Neural cell (in vitro differentiated cells): ENCODE measurements at regions not wholly inside any gene's neighbourhood (a gene's known extent, or its start where the extent isn't known, plus 50 kb on each side); places are given as distances from the start of the nearest gene placed in this dataset.

Experiments
- H2AFZ ChIP-seq: fragments of 200-600, 300-800 bp; sonication (generic), shearing (Covaris generic); 2 replicates; pipeline ENCODE4 v1.6.0; 2014; ENCODE audit warnings: low read depth, mild to moderate bottlenecking, antibody characterized with exemption, low read length, moderate library complexity
- H3F3A ChIP-seq: fragments of 200-600 bp; shearing (Covaris generic); 2 replicates; pipeline ENCODE4 v1.6.1; 2016; ENCODE audit warnings: mild to moderate bottlenecking, moderate library complexity, mixed read lengths, antibody characterized with exemption, low read length; ENCODE audit not compliant: insufficient read depth, poor library complexity, severe bottlenecking
- H3K27ac ChIP-seq: fragments of 200-600, 300-800 bp; sonication (generic), shearing (Covaris generic); 2 replicates; pipeline ENCODE4 v1.5.1; 2014; ENCODE audit warnings: mild to moderate bottlenecking, low read length, moderate library complexity
- H3K27me3 ChIP-seq: fragments of 300-800, 200-600 bp; sonication (generic), shearing (Covaris generic); 2 replicates; pipeline ENCODE4 v1.6.0; 2014; ENCODE audit warnings: mild to moderate bottlenecking, low read depth, low read length, moderate library complexity; ENCODE audit not compliant: insufficient read depth
- H3K36me3 ChIP-seq: fragments of 300-800, 200-600 bp; sonication (generic), shearing (Covaris generic); 2 replicates; pipeline ENCODE4 v1.5.1; 2014; ENCODE audit warnings: mild to moderate bottlenecking, antibody characterized with exemption, low read length, moderate library complexity; ENCODE audit not compliant: insufficient read depth
- H3K4me2 ChIP-seq: fragments of 300-800, 200-600 bp; sonication (generic), shearing (Covaris generic); 2 replicates; pipeline ENCODE4 v1.6.0; 2014; ENCODE audit warnings: mild to moderate bottlenecking, low read length
- H3K4me3 ChIP-seq: fragments of 300-800, 200-600 bp; sonication (generic), shearing (Covaris generic); 2 replicates; pipeline ENCODE4 v1.5.1; 2014; ENCODE audit warnings: mild to moderate bottlenecking, low read length, moderate library complexity
- H3K79me2 ChIP-seq: fragments of 200-600 bp; shearing (Covaris generic); replicated peaks from 2 replicates; pipeline ENCODE4 v1.6.0; 2014; ENCODE audit warnings: mild to moderate bottlenecking, low read length, moderate library complexity; ENCODE audit not compliant: insufficient read depth
- H3K9ac ChIP-seq: fragments of 300-800, 200-600 bp; sonication (generic), shearing (Covaris generic); 2 replicates; pipeline ENCODE4 v1.6.1; 2016; ENCODE audit warnings: mild to moderate bottlenecking, low read length, mixed read lengths
- H3K9me2 ChIP-seq: fragments of 200-600 bp; shearing (Covaris generic); 2 replicates; pipeline ENCODE4 v1.6.1; 2016; ENCODE audit warnings: mild to moderate bottlenecking, low read length, mixed read lengths; ENCODE audit not compliant: insufficient read depth
- H3K9me3 ChIP-seq: fragments of 200-600, 300-800 bp; sonication (generic), shearing (Covaris generic); 2 replicates; pipeline ENCODE4 v1.6.1; 2016; ENCODE audit warnings: mild to moderate bottlenecking, mixed run types, low read length, moderate library complexity, mixed read lengths
- H4K20me1 ChIP-seq: fragments of 200-600 bp; shearing (Covaris generic); 2 replicates; pipeline ENCODE4 v1.6.1; 2016; ENCODE audit warnings: mild to moderate bottlenecking, mixed run types; ENCODE audit not compliant: insufficient read depth
- CTCF ChIP-seq: fragments of 450-650 bp; IDR thresholded peaks from 2 replicates; pipeline ENCODE4 v1.5.1; 2014; ENCODE audit warnings: antibody characterized with exemption, mild to moderate bottlenecking, moderate library complexity; ENCODE audit not compliant: poor library complexity, severe bottlenecking
- EP300 ChIP-seq: fragments of 450-650 bp; conservative IDR thresholded peaks from 2 replicates; pipeline ENCODE4 v1.6.1; 2014; ENCODE audit warnings: antibody characterized with exemption, mild to moderate bottlenecking, moderate library complexity; ENCODE audit not compliant: poor library complexity, severe bottlenecking
- EZH2 ChIP-seq: fragments of 200-600, 300-800 bp; shearing (Covaris generic), sonication (generic); IDR thresholded peaks from 2 replicates; pipeline ENCODE4 v1.6.1; 2014; ENCODE audit warnings: antibody characterized with exemption, low read length, borderline replicate concordance, mild to moderate bottlenecking; ENCODE audit not compliant: insufficient read depth, poor library complexity, severe bottlenecking
- MXI1 ChIP-seq: fragments of 450-650 bp; conservative IDR thresholded peaks from 2 replicates; pipeline ENCODE4 v1.6.1; 2014; ENCODE audit warnings: antibody characterized with exemption, mild to moderate bottlenecking; ENCODE audit not compliant: poor library complexity, severe bottlenecking
- POLR2AphosphoS5 ChIP-seq: IDR thresholded peaks from 2 replicates; pipeline ENCODE4 v1.6.1; 2012
- RAD21 ChIP-seq: fragments of 450-650 bp; conservative IDR thresholded peaks from 2 replicates; pipeline ENCODE4 v1.6.1; 2014; ENCODE audit warnings: antibody characterized with exemption, mild to moderate bottlenecking, moderate library complexity
- REST ChIP-seq: IDR thresholded peaks from 2 replicates; pipeline ENCODE4 v1.6.1; 2012; ENCODE audit warnings: borderline replicate concordance
- SMC3 ChIP-seq: fragments of 450-650 bp; conservative IDR thresholded peaks from 2 replicates; pipeline ENCODE4 v1.6.1; 2014; ENCODE audit warnings: antibody characterized with exemption, mild to moderate bottlenecking, moderate library complexity; ENCODE audit not compliant: poor library complexity
- TAF1 ChIP-seq: IDR thresholded peaks from 2 replicates; pipeline ENCODE4 v1.6.1; 2012; ENCODE audit warnings: low read depth

GRCh38 chr9:107647141-107647540 lies 157.6 kb upstream of the KLF4 start:
- H3K79me2 ChIP-seq: no peaks in the 10 kb centered on the region
- no peak for TF ChIP-seq MXI1
- TF ChIP-seq TAF1: no peak
- no peak for TF ChIP-seq EZH2
- TF ChIP-seq SMC3: no peak
- no peak for TF ChIP-seq REST
- TF ChIP-seq EP300: no peak
- TF ChIP-seq POLR2AphosphoS5: no peak
- no peak for TF ChIP-seq RAD21
- no peaks in the 10 kb centered on the region for H4K20me1 ChIP-seq
- H3K4me2 ChIP-seq: no peak overlapping the region
- no peaks in the 10 kb centered on the region for H3K27me3 ChIP-seq
- no peaks in the 10 kb centered on the region for H3F3A ChIP-seq
- no peak overlapping the region for H3K27ac ChIP-seq
- H3K9ac ChIP-seq: no peak overlapping the region
- H3K9me2 ChIP-seq: no peaks in the 10 kb centered on the region
- H3K9me3 ChIP-seq: no peaks in the 10 kb centered on the region
- H2AFZ ChIP-seq: no peak overlapping the region
- no peak overlapping the region for H3K4me3 ChIP-seq
- H3K36me3 ChIP-seq: no peaks in the 10 kb centered on the region

GRCh38 chr9:107645464-107645833 lies 155.9 kb upstream of the KLF4 start:
- H3K4me2 ChIP-seq: no peak overlapping the region
- no peak overlapping the region for H3K9ac ChIP-seq
- no peaks in the 10 kb centered on the region for H3F3A ChIP-seq
- H4K20me1 ChIP-seq: no peaks in the 10 kb centered on the region
- no peak for TF ChIP-seq MXI1
- no peak overlapping the region for H3K4me3 ChIP-seq
- H3K9me3 ChIP-seq: no peaks in the 10 kb centered on the region
- no peaks in the 10 kb centered on the region for H3K9me2 ChIP-seq
- no peak overlapping the region for H3K27ac ChIP-seq
- H3K27me3 ChIP-seq: no peaks in the 10 kb centered on the region
- H2AFZ ChIP-seq: no peak overlapping the region
- H3K79me2 ChIP-seq: no peaks in the 10 kb centered on the region
- H3K36me3 ChIP-seq: no peaks in the 10 kb centered on the region

GRCh38 chr9:107644733-107645463 lies 155.3 kb upstream of the KLF4 start:
- no peak overlapping the region for H3K9ac ChIP-seq
- H3F3A ChIP-seq: no peaks in the 10 kb centered on the region
- H3K4me2 ChIP-seq: no peak overlapping the region
- H4K20me1 ChIP-seq: no peaks in the 10 kb centered on the region
- H3K9me2 ChIP-seq: no peaks in the 10 kb centered on the region
- H3K36me3 ChIP-seq: no peaks in the 10 kb centered on the region
- H3K79me2 ChIP-seq: no peaks in the 10 kb centered on the region
- no peaks in the 10 kb centered on the region for H3K9me3 ChIP-seq
- H3K4me3 ChIP-seq: no peak overlapping the region
- H3K27ac ChIP-seq: no peak overlapping the region
- TF ChIP-seq TAF1 (no peak), SMC3 (no peak), REST (no peak), MXI1 (no peak), CTCF (no peak), POLR2AphosphoS5 (no peak), EZH2 (no peak), RAD21 (no peak), EP300 (no peak)
- H2AFZ ChIP-seq: no peak overlapping the region
- H3K27me3 ChIP-seq: no peaks in the 10 kb centered on the region
